ENCODE measurements at regions not wholly inside any gene's neighbourhood (a gene's known extent, or its start where the extent isn't known, plus 50 kb on each side); places are given as distances from the start of the nearest gene placed in this dataset.
"Not testable (repeated sequence)": the region's sequence is repeated elsewhere in the genome, so short reads cannot be mapped to it uniquely, and the experiment has no call there.

GRCh38 chrX:85543866-85544265 is 164.4 kb upstream of the POF1B start (continued):
- TF ChIP-seq ZNF518A (tag by site-specific recombination; conservative IDR thresholded peaks at IDR 0.05; ENCODE audit: low read depth) (no peak), REPIN1 (tag by site-specific recombination; IDR thresholded peaks at IDR 0.05; ENCODE audit: low read depth) (no peak), ZBTB26 (tag by site-specific recombination; optimal IDR thresholded peaks at IDR 0.05) (no peak), ZNF18 (tag by site-specific recombination; IDR thresholded peaks at IDR 0.05) (no peak), BCL11B (tag by site-specific recombination; IDR thresholded peaks at IDR 0.05; ENCODE audit: low read depth) (no peak)

- H3K36me3 ChIP-seq (ENCODE audit: control insufficient read depth in 2 of 2, insufficient read depth in 1 of 2, low read length in 2 of 2); POLR2A ChIA-PET; H3K27ac ChIP-seq (ENCODE audit: extremely low read depth, low read depth, low read length); H3K9me3 ChIP-seq (ENCODE audit: control insufficient read depth, insufficient read depth, low read depth, low read length); H3K4me3 ChIP-seq (ENCODE audit: low read depth, low read length); H3K4me1 ChIP-seq (ENCODE audit: control insufficient read depth, insufficient read depth, low read length): not testable (repeated sequence)
- CTCF ChIA-PET, result interaction anchor here (0.5 kb wide), 1 partner anchor 129 kb away, joined by 3 read pairs; no protein-coding TSS in a partner anchor
These were observed 149.7 kb upstream of the POF1B start for GRCh38 chrX:85529141-85529540.

GRCh38 chrX:85517994-85518718 is 138.7 kb upstream of the POF1B start:
- TF ChIP-seq SALL2 (tag by site-specific recombination; IDR thresholded peaks at IDR 0.05; ENCODE audit: borderline replicate concordance), result no peak
- no peak for TF ChIP-seq ZNF169 (tag by site-specific recombination; IDR thresholded peaks at IDR 0.05)
- no peak for TF ChIP-seq ZNF26 (tag by site-specific recombination; IDR thresholded peaks at IDR 0.05)
- no peak for TF ChIP-seq ZNF157 (tag by site-specific recombination; IDR thresholded peaks at IDR 0.05)
- no peak for TF ChIP-seq TCF7L2 (IDR thresholded peaks at IDR 0.05; ENCODE audit: borderline replicate concordance, low read depth, low read length)
- TF ChIP-seq ZNF585B (tag by site-specific recombination; IDR thresholded peaks at IDR 0.05), result no peak
- no peak for TF ChIP-seq ZBTB44 (tag by site-specific recombination; IDR thresholded peaks at IDR 0.05)
- H3K4me3 ChIP-seq (ENCODE audit: low read depth, low read length), result no peak overlapping the region
- H3K27ac ChIP-seq (ENCODE audit: extremely low read depth, low read depth, low read length), result no peak overlapping the region
- H3K4me1 ChIP-seq (ENCODE audit: control insufficient read depth, insufficient read depth, low read length), result no peaks in the 10 kb centered on the region
- ChIA-PET POLR2A (no interaction called here), CTCF (no interaction called here)
- no peaks in the 10 kb centered on the region; the same call in 1 of the 2 replicates for H3K9me3 ChIP-seq (ENCODE audit: control insufficient read depth, insufficient read depth, low read depth, low read length)
- H3K36me3 ChIP-seq (ENCODE audit: control insufficient read depth in 2 of 2, insufficient read depth in 1 of 2, low read length in 2 of 2), result no peaks in the 10 kb centered on the region
